ENCODE measurements at regions not wholly inside any gene's neighbourhood (a gene's known extent, or its start where the extent isn't known, plus 50 kb on each side); places are given as distances from the start of the nearest gene placed in this dataset.

DNA sequence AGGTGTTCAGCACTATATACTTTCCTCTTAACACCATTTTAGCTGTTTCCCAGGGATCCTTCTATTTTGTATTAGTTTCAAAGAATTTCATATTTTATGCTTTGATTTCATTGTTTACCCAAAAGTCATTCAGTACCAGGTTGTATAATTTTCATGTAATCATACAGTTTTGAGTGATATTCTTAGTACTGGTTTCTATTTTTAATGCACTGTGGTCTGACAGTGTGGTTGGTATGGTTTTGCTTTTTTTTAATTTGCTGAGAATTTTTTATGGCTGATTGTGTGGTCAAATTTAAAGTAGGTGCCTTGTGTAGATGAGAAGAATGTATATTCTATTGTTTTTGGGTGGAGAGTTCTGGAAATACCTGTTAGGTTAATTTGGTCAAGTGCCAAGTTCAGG, 323.4 kb upstream of the EPHA6 start:
- TF ChIP-seq, protein P1, sequence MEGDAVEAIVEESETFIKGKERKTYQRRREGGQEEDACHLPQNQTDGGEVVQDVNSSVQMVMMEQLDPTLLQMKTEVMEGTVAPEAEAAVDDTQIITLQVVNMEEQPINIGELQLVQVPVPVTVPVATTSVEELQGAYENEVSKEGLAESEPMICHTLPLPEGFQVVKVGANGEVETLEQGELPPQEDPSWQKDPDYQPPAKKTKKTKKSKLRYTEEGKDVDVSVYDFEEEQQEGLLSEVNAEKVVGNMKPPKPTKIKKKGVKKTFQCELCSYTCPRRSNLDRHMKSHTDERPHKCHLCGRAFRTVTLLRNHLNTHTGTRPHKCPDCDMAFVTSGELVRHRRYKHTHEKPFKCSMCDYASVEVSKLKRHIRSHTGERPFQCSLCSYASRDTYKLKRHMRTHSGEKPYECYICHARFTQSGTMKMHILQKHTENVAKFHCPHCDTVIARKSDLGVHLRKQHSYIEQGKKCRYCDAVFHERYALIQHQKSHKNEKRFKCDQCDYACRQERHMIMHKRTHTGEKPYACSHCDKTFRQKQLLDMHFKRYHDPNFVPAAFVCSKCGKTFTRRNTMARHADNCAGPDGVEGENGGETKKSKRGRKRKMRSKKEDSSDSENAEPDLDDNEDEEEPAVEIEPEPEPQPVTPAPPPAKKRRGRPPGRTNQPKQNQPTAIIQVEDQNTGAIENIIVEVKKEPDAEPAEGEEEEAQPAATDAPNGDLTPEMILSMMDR (IDR thresholded peaks at IDR 0.05) = no peak
- no peak for TF ChIP-seq EZH2 (IDR thresholded peaks at IDR 0.05; ENCODE audit: borderline replicate concordance, insufficient read depth, low read depth, low read length, poor library complexity, severe bottlenecking)
- Histone ChIP-seq H3K4me2 (replicated peaks; ENCODE audit: low read depth, low read length, poor library complexity, severe bottlenecking) (no peak overlapping the region), H2AFZ (ENCODE audit: insufficient read depth, low read depth, low read length, poor library complexity, severe bottlenecking) (no peak overlapping the region), H4K20me1 (ENCODE audit: control insufficient read depth, insufficient read depth, low read length, poor library complexity, severe bottlenecking) (no peaks in the 10 kb centered on the region), H3K27me3 (replicated peaks in 1 of 4; ENCODE audit: control extremely low read depth in 1 of 4, control insufficient read depth in 3 of 4, insufficient read depth in 4 of 4, low read length in 3 of 4) (no peaks in the 10 kb centered on the region), H3K79me2 (ENCODE audit: control insufficient read depth, insufficient read depth, low read length) (no peaks in the 10 kb centered on the region), H3K4me3 (ENCODE audit: control extremely low read depth in 1 of 5, extremely low read depth in 1 of 5, insufficient read depth in 1 of 5, low read depth in 2 of 5, low read length in 4 of 5) (no peak overlapping the region), H3K36me3 (replicated peaks in 1 of 2; ENCODE audit: control extremely low read depth in 1 of 2, control insufficient read depth in 1 of 2, extremely low read depth in 1 of 2, insufficient read depth in 2 of 2, low read length in 1 of 2) (no peaks in the 10 kb centered on the region), H3K9ac (ENCODE audit: low read length) (no peak overlapping the region), H3K27ac (ENCODE audit: low read length in 2 of 2) (no peak overlapping the region), H3K4me1 (ENCODE audit: control insufficient read depth in 2 of 2, insufficient read depth in 2 of 2, low read length in 2 of 2) (no peaks in the 10 kb centered on the region), H3K9me3 (ENCODE audit: control extremely low read depth in 1 of 3, control insufficient read depth in 2 of 3, insufficient read depth in 1 of 3, low read length in 2 of 3) (peaks cover 0 to 13% (median 0%) of the 10 kb centered on the region in 3 donors)
- ChIA-PET POLR2A (no interaction called here), CTCF (no interaction called here)
- ATAC-seq (ENCODE audit: low read depth) (no peak), DNase-seq (no peak)
- peaks cover 7% of the 10 kb centered on the region for H3K9me3 Mint-ChIP-seq (ENCODE audit: insufficient read depth)
- intact Hi-C loops (cut with micrococcal nuclease) = no loop called here
- H3K27ac Mint-ChIP-seq = no peak overlapping the region
- no peaks in the 10 kb centered on the region for H3K27me3 Mint-ChIP-seq
- H3K4me1 Mint-ChIP-seq = no peaks in the 10 kb centered on the region
- no peak overlapping the region for H3K4me3 Mint-ChIP-seq

DNA sequence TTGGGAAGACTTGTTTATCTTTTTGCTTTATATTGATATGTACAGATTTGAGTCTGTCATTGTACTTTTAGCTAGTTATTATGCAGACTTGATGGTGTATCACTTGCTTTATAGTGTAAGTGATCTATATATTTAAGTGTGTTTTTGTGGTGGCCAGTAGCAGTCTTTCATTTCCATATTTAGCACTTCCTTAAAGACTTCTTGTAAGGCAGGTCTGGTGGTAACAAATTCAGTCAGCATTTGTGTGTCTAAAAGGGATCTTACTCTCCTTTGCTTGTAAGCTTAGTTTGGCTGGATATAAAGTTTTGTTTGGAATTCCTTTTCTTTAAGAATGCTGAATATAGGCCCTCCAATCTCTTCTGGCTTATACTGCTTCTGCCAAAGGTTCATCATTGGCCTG, 322.5 kb upstream of the EPHA6 start:
- peaks cover 0 to 13% (median 0%) of the 10 kb centered on the region in 3 donors for H3K9me3 ChIP-seq (ENCODE audit: control extremely low read depth in 1 of 3, control insufficient read depth in 2 of 3, insufficient read depth in 1 of 3, low read length in 2 of 3)
- no peak overlapping the region for H3K4me3 Mint-ChIP-seq
- TF ChIP-seq, protein P1 (IDR thresholded peaks at IDR 0.05) = no peak
- TF ChIP-seq EZH2 (IDR thresholded peaks at IDR 0.05; ENCODE audit: borderline replicate concordance, insufficient read depth, low read depth, low read length, poor library complexity, severe bottlenecking) = no peak
- no peak overlapping the region for H3K4me2 ChIP-seq (replicated peaks; ENCODE audit: low read depth, low read length, poor library complexity, severe bottlenecking)
- DNase-seq (no peak), ATAC-seq (ENCODE audit: low read depth) (no peak)
- H3K4me3 ChIP-seq (ENCODE audit: control extremely low read depth in 1 of 5, extremely low read depth in 1 of 5, insufficient read depth in 1 of 5, low read depth in 2 of 5, low read length in 4 of 5) = no peak overlapping the region
- H3K9me3 Mint-ChIP-seq (ENCODE audit: insufficient read depth) = peaks cover 14% of the 10 kb centered on the region
- H3K27me3 Mint-ChIP-seq = no peaks in the 10 kb centered on the region
- intact Hi-C loops (cut with micrococcal nuclease) = no loop called here
- no peaks in the 10 kb centered on the region for H3K36me3 ChIP-seq (replicated peaks in 1 of 2; ENCODE audit: control extremely low read depth in 1 of 2, control insufficient read depth in 1 of 2, extremely low read depth in 1 of 2, insufficient read depth in 2 of 2, low read length in 1 of 2)
- H4K20me1 ChIP-seq (ENCODE audit: control insufficient read depth, insufficient read depth, low read length, poor library complexity, severe bottlenecking) = no peaks in the 10 kb centered on the region
- ChIA-PET CTCF (no interaction called here), POLR2A (no interaction called here)
- H3K4me1 Mint-ChIP-seq = no peaks in the 10 kb centered on the region
- no peak overlapping the region for H2AFZ ChIP-seq (ENCODE audit: insufficient read depth, low read depth, low read length, poor library complexity, severe bottlenecking)
- H3K27ac ChIP-seq (ENCODE audit: low read length in 2 of 2) = no peak overlapping the region
- H3K27ac Mint-ChIP-seq = no peak overlapping the region
- no peaks in the 10 kb centered on the region for H3K27me3 ChIP-seq (replicated peaks in 1 of 4; ENCODE audit: control extremely low read depth in 1 of 4, control insufficient read depth in 3 of 4, insufficient read depth in 4 of 4, low read length in 3 of 4)
- H3K79me2 ChIP-seq (ENCODE audit: control insufficient read depth, insufficient read depth, low read length) = no peaks in the 10 kb centered on the region
- no peak overlapping the region for H3K9ac ChIP-seq (ENCODE audit: low read length)
- H3K4me1 ChIP-seq (ENCODE audit: control insufficient read depth in 2 of 2, insufficient read depth in 2 of 2, low read length in 2 of 2) = no peaks in the 10 kb centered on the region

All from B cell (primary cell).